Fibroblast of peridontal ligament (primary cell): ENCODE measurements at regions not wholly inside any gene's neighbourhood (a gene's known extent, or its start where the extent isn't known, plus 50 kb on each side); places are given as distances from the start of the nearest gene placed in this dataset.

Source experiments
- DNase-seq: peaks from one replicate; pipeline ENCODE4 v3.0.0-alpha.2; 2010; ENCODE audit errors: extremely low read depth

- peak; percentile 87 for DNase-seq
Measured at GRCh38 chr7:16978358-16979244, 96.8 kb upstream of the AGR3 start.

DNA sequence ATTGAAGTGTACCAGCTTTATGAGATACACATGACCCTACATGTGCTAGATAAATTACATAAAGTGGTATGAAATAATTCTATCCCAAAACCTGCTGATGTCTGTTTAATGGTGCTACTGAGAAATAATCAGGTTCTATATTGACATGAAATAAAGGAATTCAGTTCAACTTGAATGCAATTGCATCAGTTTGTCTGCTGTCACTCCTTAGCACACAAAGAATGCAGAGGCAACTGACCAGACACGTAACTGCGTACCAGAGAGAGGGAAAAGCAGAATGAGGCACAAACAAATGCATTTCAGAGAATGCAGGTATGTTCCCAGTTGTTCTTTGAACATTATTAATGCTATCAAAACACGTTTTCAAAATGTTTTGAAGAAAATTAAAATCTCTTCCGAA lies 98.8 kb upstream of the AGR3 start:
- no peak for DNase-seq

DNA sequence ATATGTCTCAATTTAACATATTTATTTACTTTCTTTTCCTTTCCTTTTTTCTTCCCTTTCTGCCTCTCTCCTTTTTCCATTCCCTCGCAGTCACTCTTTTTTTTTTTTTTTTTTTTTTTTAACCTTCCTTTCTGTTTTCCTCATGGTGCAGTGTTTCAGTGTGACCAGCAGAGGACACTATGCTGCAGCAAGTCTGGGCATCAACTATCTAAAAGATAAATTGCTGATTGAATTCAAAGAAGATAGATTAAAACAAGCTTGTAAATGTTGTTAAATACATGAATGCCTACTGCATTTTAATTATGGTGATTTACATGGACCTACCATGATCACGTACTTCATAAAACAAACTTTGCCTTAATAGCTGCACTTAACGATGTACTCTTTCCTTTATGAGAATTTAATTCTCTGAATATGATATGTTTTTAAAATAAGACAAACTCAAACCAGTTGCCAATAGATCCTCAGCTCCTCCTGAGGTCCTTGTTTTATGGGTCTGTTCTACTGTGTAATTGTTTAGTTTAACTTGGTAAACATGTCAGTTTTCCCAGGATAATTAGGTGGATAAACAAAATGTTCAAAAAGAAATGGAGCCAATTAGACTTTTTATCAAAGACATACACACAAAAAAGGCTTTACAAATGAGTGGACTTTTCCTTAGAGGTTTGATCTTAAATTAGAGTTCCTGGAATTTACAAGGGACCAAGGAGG lies 101.0 kb upstream of the AGR3 start:
- DNase-seq, result peak; percentile 85

DNA sequence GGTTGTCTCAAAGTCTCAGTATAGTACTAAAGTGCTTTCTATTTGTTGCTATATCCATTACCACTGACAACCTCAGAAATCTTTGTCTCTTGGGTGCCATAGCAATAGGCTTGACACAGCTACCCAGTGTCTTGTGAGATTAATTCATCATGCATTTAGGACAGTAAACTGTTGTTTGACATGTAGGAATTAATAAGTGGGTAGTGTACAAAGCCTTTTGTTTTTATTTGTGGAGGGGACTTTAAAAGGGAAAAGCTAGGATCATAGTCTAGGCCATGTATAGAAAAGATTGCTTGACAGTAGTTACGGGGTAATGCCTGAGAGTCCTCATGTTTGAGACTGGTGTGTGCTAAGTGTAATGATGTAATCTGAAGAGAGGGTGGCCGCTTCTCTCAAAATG lies 102.6 kb upstream of the AGR3 start:
- no peak for DNase-seq

- DNase-seq, result no peak
Measured at GRCh38 chr7:16985621-16986020, 103.8 kb upstream of the AGR3 start.

DNA sequence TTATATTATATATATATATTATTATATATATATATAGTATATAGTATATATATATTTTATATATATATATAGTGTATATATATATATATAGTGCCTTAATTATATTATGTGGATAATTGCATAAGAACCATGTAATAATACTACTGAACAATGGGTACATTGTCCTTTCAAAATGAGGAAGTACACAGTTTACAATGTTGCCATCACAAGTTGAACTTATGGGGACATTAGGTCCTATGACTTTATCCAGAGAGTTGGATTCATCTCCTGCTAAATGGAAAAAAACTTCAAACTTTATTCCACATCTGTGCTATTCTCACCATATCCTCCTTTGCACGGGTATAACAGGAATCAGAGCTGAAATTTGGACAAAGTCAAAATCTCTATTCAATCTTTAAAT lies 105.0 kb upstream of the AGR3 start:
- no peak for DNase-seq

DNA sequence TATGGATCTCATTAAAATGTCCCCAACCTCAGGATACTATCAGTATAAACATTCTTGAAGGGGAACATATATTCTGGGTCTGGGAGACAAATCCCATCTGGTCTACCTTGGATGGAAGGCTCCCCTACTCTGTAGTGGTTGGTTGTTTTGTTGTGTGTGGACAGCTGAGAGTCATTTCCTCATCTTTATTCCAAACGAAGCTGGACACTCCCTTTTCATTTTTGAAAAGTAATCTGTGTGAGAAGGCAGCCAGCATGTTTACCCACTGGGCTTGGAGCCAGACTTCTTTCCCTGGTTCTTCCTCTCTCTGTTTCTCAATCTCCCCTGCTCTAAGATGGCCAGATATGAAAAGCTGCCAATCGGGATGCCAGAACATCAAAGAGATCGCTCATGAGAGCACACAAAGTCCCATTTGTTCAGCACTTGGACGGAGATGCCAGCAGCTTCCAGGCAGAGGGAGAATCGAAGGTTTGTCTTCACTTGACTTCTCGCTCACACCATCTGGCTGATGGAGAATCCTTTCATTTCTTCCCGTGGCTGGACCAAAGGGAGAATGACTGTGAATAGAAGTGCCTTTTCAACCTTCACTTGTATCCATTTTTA lies 108.1 kb upstream of the AGR3 start:
- peak; percentile 98 for DNase-seq

GRCh38 chr7:16991551-16991950 lies 109.8 kb upstream of the AGR3 start:
- no peak for DNase-seq

GRCh38 chr7:16993543-16993942 lies 111.8 kb upstream of the AGR3 start:
- no peak for DNase-seq

DNA sequence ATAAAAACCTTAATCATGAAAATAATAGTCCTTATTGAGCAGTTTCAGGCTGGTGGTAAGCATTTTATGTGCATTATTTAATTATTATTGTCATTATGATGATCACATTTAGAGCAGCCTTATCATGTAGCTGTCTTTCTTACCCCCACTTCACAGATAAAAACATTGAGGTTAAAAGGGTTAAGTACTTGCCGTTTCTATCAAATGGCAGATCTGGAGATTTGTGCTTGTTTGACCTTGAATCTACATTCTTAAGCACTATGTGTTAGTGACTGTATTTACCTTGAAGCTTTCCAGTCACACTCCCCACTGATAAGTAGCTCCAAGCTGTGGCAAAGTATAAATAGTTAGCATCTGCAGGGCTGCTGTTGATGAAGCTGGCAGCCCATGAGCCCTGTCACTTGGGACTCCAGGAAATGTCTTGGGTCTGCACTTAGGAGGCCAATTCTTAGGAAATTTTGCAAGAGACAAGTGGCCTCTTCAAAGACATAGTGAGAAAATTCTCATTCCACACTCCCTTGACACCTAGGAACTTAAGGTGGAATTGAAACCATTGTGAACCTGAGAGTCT lies 116.8 kb upstream of the AGR3 start:
- DNase-seq, result no peak

DNA sequence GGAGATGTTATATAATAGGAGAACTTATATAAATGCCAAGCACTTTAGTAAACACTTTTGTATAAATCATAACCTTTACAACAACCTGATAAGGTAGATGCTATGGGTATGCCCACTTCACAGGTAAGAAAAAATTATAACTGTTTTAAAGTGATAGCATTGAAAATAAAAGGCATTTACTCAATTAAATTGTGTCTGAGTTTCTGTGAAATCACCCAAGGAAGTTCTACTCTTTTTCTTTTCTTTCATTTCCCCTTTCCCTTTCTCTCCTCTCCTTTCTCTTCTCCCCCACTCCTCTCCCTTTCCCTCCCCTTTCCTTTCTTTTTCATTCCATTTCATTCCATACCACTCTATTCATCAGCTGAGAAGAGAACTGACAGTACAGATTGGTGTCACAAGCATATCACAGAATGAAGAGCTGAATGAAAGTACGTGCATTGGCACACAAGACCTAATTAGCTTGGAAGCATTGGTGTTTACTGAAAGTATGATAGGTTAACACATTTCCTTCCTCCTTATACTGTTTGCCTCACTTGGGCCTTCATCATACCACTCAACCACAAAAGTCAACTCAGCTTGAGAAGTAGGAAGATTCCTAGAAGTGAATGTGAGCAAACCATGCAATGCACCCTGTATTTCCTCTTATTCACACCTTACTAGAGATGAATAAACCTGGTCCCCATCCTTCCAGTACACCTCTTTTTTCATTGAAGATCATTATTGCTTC lies 117.9 kb upstream of the AGR3 start:
- no peak for DNase-seq

GRCh38 chr7:17005271-17005670 lies 123.5 kb upstream of the AGR3 start:
- DNase-seq, result no peak

DNA sequence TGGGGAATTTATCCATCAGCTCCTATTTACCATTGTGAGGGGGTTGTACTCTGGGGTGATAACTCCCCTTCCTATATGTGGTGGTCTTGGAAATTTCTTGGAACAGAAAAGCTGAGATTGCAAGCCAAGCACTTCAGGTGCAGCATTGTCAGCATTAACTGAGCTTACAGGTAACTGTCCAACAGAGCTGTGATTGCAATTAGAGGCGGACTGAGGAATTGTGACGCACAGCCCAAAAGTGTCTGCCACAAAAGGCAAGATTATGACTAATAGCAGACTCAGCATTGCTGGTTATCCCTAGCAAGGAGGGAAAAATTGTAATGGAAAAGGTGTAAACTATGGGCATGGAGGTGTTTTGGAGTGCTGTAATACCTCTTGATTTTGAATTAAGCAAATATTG lies 126.1 kb upstream of the AGR3 start:
- no peak for DNase-seq

DNA sequence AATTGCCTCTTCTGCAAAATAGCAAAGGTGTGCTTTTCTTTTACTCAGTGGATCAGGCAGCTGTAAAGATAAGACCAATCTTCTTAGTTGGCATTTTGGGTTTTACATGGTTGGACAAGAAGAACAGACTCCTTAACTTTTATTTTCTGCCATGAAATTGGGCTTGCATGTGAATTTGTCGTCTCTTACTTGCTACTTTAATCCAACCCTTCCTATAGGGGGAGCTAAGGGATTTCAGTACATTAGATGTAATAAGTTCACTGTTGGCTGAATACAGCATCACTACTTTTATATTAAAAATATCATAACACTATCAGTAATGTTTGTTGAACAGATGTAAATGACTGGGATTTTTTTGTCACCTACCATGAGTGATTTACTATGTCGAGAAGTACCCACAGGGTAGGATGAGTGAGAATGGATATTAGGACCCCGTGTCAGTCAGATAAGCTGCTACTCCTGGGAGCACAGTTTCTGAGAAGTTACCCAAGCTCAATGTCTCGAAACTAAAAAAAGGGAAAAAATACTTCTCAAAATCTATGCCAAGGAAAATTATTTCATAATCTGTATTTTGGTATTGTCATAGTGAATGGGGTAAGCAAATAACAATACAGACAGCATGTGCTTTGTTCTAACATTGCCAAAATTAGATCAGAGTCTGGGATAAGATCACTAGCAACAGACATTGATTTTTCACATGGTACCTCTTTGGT lies 127.4 kb upstream of the AGR3 start:
- DNase-seq, result peak; percentile 49

GRCh38 chr7:17009933-17010332 lies 128.2 kb upstream of the AGR3 start:
- DNase-seq, result no peak

DNA sequence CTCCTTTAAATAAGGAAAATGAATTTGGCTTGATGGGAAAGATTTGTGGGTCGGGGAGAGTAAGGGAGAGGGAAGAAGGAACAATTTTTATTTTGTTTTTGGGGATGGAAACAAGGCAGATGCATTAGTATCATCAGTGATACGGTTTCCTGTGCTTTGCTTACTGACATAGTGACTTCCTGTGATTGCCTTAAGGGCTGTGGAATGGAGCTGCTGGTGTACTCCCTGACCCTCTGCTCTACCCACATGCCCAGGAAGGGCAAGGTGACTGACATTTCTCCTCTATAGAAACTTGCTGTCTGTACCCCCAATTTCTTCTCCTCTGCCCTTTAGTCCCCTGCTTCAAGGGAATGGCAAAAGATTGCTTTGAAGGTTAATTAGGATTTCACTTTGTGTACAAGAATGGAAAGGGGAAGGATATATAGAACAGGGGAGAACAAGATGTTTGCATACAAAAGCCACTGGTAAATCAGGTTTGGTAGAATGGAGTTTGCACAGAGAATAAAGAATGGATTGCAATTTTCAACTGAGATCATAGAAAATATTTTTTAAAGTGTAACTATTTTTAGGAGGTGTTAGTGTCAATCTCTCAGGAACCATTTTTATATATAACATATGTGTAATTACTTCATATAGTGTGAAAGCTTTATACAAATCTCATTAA lies 129.0 kb upstream of the AGR3 start:
- no peak for DNase-seq

DNA sequence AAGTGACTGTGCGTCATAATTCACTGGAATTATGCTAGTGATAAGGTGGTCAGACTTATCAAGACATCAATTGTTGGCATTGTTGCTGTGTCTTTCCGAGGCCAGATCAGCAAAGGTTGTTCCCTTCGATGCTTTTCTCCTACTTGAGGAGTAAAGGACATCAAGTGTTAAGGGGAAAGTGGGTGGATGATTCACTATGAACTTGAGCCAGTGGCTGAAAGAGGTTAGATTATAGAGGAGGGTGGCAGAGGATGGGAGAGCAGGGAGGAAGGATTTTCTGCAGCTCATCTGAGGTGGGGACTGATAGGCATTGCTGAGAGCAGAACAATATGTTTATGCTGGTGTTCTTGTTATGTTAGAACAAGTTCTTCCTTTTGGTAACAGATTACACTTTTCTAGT lies 131.4 kb upstream of the AGR3 start:
- no peak for DNase-seq

DNA sequence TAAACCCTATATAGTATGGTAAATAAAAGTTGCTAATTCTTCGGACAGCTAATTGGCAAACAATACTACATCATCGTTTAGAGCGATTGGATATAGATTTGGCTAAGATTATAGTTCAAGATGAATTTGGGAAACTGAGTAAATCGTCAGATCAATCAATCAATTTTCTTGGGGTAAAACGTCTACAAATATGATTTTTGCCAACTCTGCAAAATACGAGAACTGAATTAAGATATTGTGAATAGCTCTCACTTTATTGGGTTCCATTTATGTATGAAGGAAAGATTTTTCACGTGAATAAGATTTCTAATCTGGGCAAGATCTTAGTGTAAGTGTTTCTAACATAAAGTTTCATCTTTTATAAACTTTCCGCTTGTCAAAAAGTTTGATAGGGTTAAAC lies 132.9 kb upstream of the AGR3 start:
- DNase-seq, result no peak

DNA sequence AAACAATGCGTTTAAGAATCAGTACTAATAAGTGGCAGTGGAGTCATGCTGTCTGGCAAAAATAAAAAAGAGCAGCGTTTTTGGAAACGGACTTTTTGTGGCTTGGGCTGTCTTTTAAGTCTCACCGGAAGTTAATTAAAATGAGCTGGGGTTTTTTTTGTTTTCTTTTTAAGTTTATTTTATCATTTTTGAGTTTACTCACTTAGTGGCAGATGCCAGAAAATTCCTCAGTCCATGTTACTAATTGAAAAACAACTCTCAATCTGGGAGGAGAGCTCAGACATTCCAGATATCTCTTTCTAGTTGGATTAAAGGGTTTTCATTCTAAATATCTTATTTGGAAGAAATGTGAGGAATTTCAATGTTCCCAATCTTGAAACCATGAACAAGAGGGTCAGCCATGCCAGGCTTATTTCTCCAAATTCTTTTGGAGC lies 133.8 kb upstream of the AGR3 start:
- DNase-seq, result peak; percentile 81

DNA sequence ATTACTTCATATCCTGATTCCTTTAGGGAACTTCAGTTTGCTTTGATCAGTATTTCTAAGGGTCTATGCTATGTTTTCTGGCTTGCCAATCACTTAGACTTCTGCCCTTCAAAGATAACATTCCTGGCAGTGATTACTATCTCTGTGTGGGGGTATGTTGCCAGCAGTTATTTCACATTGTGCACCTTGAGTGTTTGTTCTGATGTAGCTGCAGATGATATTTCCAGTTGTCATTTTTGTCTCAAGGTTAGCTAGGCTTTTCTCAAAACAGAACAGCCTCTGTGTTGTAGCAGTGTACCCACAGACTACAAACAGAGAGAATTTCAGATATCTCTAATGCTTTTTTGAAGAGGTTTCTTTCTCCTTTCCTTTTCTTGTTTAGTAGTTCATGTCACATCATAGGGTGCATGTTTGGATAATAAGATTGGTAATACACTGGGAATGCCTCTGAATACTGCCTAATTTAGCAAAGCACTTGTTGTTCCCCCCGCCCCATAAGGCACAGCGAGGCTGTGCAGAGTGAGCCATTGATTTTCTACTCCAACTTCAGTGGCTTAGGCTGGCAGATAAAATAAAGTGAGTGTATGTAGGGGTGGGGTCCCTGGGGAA lies 134.7 kb upstream of the AGR3 start:
- DNase-seq, result no peak
